Activated CD4-positive, alpha-beta T cell treated with anti-CD3 and anti-CD28 coated beads, Interleukin-2, amount 10 ng/mL, durations not matched to agents 7 days and 5 days (primary cell): ENCODE measurements at regions not wholly inside any gene's neighbourhood (a gene's known extent, or its start where the extent isn't known, plus 50 kb on each side); places are given as distances from the start of the nearest gene placed in this dataset.

Source experiments
- CTCF ChIA-PET: fragments of 350-600 bp; sonication (Branson Sonifier 250); formaldehyde crosslinking; loops from one replicate; lab custom pipeline; 2021; ENCODE audit warnings: antibody characterized with exemption; lab: Charles Lee
- POLR2A ChIA-PET: fragments of 350-600 bp; sonication (Branson Sonifier 250); formaldehyde crosslinking; loops from one replicate; lab custom pipeline; 2021; ENCODE audit warnings: antibody characterized with exemption; lab: Charles Lee
- DNase-seq: peaks from one replicate; pipeline ENCODE4 v3.0.0-alpha.2; 2020
- H3K27ac Mint-ChIP-seq: one replicate; pipeline ENCODE4 v1.8.0; 2021; ENCODE audit warnings: mild to moderate bottlenecking, moderate library complexity, mixed read lengths
- H3K27me3 Mint-ChIP-seq: one replicate; pipeline ENCODE4 v1.8.0; 2021; ENCODE audit warnings: mixed read lengths
- H3K36me3 Mint-ChIP-seq: one replicate; pipeline ENCODE4 v1.8.0; 2021; ENCODE audit warnings: low read depth, mixed read lengths
- H3K4me1 Mint-ChIP-seq: one replicate; pipeline ENCODE4 v1.8.0; 2021; ENCODE audit warnings: mixed read lengths
- H3K4me3 Mint-ChIP-seq: one replicate; pipeline ENCODE4 v1.8.0; 2021; ENCODE audit warnings: mild to moderate bottlenecking, moderate library complexity, mixed read lengths
- H3K9me3 Mint-ChIP-seq: one replicate; pipeline ENCODE4 v1.8.0; 2021; ENCODE audit warnings: mixed read lengths

DNA sequence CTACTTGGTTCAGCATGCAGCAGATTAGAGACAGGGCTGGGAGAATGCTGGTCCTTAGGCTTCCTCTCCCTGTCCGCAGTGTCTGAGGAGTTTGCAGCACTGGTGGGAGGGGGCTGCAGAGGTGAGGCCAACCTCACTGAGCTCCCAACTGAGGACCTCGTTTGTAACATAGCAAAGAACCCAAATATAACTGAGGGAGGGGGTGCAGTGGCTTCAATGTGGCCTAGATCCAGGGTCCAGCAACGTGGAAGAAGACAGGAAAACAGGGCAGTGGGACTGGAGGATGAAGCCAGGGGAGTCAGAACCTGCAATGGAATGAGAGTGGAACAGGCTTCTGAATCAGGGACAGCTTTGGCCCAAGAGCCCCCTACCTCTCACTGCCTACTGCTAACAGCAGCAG, 84.3 kb upstream of the MAFB start:
- Mint-ChIP-seq H3K4me3 (no peak overlapping the region), H3K27ac (no peak overlapping the region), H3K27me3 (peaks cover 2% of the 10 kb centered on the region), H3K36me3 (no peaks in the 10 kb centered on the region), H3K4me1 (no peaks in the 10 kb centered on the region), H3K9me3 (no peaks in the 10 kb centered on the region)
- CTCF ChIA-PET: no interaction called here
- DNase-seq: no peak
- POLR2A ChIA-PET: no interaction called here

DNA sequence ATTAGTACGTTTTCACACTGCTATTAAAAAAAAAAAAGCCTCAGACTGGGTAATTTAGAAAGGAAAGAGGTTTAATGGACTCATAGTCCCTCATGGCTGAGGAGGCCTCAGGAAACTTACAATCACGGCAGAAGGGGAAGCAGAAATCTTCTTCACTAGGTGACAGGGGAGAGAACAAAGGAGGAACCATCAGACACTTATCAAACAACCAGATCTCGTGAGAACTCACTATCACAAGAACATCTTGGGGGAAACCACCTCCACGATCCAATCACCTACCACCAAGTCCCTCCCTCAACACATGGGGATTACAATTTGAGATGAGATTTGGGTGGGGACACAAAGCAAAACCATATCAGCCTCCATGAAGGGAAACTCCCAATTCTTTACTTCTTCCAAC, 85.2 kb upstream of the MAFB start:
- CTCF ChIA-PET: no interaction called here
- Mint-ChIP-seq H3K27ac (no peak overlapping the region), H3K9me3 (no peaks in the 10 kb centered on the region), H3K4me3 (no peak overlapping the region), H3K36me3 (no peaks in the 10 kb centered on the region), H3K27me3 (peaks cover 5% of the 10 kb centered on the region), H3K4me1 (no peaks in the 10 kb centered on the region)
- POLR2A ChIA-PET: no interaction called here
- DNase-seq: no peak

DNA sequence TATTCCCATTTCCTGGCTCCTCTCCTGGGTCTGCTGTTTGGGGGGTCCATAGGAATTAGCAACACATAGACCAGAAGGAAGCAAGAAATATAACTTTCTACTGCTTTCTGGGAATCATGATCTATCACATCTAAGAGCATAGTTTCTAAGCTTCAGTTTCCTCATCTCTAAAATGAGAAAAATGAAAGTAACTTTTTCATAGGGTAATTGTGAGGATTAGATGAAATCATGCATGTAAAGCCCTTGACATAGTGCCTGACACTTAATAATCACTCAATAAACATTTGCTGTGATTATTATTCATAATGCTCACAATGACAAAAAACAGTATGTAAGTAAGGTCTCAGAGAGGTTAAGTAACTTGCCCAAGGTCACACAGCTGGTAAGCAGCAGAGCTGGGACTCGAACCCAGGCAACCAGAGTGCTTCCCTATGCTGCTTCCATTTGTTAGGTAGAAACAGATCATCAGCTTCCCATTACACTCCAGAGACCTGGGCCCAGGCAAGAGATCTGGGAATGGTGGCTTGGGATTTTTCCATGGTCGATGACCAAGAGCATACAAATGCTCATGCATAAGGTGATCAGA, 86.6 kb upstream of the MAFB start:
- CTCF ChIA-PET: no interaction called here

GRCh38 chr20:40776466-40777457, 87.7 kb upstream of the MAFB start:
- H3K9me3 Mint-ChIP-seq: no peaks in the 10 kb centered on the region
- H3K36me3 Mint-ChIP-seq: no peaks in the 10 kb centered on the region
- H3K4me3 Mint-ChIP-seq: no peak overlapping the region
- DNase-seq: no peak
- H3K27ac Mint-ChIP-seq: no peak overlapping the region
- ChIA-PET POLR2A (no interaction called here), CTCF (no interaction called here)
- no peaks in the 10 kb centered on the region for H3K4me1 Mint-ChIP-seq
- peaks cover 5% of the 10 kb centered on the region for H3K27me3 Mint-ChIP-seq

More for the DNA sequence above, 86.6 kb upstream of the MAFB start:
- DNase-seq: no peak
- Mint-ChIP-seq H3K9me3 (no peaks in the 10 kb centered on the region), H3K4me3 (no peak overlapping the region), H3K36me3 (no peaks in the 10 kb centered on the region), H3K4me1 (no peaks in the 10 kb centered on the region), H3K27ac (no peak overlapping the region), H3K27me3 (peaks cover 5% of the 10 kb centered on the region)
- POLR2A ChIA-PET: no interaction called here

DNA sequence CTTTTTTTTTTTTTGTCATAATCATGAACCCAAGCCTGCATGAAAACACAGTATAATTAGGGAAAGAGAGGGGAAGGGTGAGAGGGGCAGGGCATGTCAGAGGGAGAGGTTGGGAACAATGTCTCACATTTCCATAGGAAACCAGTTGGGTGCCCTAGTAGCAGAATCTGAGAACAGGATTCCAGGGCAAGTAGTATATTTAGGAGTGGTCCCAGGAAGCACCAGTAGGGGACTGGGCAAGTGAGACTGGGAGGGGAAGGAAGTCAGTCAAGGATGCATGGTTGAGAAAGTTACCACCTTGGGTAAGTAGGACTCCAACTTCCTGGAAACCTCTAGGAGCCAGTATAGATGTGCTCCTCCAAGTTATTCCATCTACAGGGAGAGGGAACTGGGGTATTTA, 88.6 kb upstream of the MAFB start:
- DNase-seq: no peak
- no peaks in the 10 kb centered on the region for H3K36me3 Mint-ChIP-seq
- H3K9me3 Mint-ChIP-seq: no peaks in the 10 kb centered on the region
- no peaks in the 10 kb centered on the region for H3K4me1 Mint-ChIP-seq
- ChIA-PET CTCF (no interaction called here), POLR2A (no interaction called here)
- no peak overlapping the region for H3K4me3 Mint-ChIP-seq
- no peak overlapping the region for H3K27ac Mint-ChIP-seq
- H3K27me3 Mint-ChIP-seq: peaks cover 5% of the 10 kb centered on the region

DNA sequence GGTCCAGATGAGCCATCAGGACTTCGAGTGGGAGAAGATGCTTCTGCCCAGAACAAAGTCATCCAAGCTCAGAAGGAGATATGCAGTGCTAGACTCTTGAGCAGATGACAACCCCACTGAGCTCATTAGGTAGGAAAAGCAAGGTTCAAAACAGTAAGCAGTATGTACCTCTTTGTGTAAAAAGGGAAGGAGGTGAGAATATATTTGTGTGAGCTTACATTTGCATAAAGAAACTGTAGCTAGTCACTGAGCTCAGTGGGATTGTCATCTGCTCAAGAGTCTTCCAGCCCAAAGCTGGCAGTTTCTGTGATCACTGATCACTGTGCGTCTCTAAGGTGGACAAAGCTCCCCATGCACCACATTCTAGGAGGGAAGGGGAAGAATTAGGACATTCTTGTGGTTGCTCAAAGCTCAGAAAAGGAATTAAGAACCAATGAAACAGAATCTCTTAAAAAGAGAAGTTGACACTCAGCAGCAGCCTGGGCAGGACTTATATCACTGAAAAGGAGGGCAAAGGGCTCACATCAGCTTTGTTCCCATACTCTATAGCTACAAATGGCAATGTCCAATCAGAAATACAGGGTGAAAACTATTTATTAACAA, 90.0 kb upstream of the MAFB start:
- no peak for DNase-seq
- H3K36me3 Mint-ChIP-seq: no peaks in the 10 kb centered on the region
- no peak overlapping the region for H3K4me3 Mint-ChIP-seq
- no peak overlapping the region for H3K27ac Mint-ChIP-seq
- H3K9me3 Mint-ChIP-seq: no peaks in the 10 kb centered on the region
- CTCF ChIA-PET: no interaction called here
- no peaks in the 10 kb centered on the region for H3K4me1 Mint-ChIP-seq
- POLR2A ChIA-PET: no interaction called here
- peaks cover 6% of the 10 kb centered on the region for H3K27me3 Mint-ChIP-seq

DNA sequence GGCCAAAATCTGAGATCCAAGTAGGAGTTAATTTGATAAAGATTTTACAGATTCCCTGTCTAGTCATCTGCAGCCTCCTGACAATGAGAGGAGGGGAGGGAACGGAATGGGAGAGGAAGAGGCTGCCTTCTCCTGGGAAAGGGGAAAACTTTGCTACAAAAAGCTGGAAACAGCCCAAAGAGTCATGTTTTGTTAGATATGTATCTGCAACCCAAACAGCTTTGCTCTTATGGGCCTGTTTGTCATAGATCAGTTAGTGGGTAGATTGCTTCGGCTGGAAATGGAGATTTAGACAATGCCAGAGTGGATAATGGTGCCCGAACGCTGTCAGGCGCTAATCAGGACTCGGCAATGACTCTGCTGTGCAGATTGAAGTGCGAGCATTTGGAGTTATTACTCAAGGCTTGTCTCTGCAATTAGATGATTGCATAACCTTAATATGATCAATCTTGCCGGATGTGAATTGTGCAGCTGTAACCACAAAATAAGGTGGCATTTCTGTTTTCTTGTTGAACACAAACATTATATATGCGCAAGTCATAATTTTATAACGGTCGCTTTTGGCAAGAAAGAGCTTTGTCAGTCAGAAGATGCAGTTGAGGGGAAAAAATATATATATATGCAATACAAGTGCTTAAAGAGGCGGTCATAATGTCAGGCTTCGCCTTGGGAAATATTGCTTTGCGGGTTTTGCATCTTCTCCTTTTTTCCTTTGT, 92.4 kb upstream of the MAFB start:
- Mint-ChIP-seq H3K9me3 (no peaks in the 10 kb centered on the region), H3K4me3 (no peak overlapping the region), H3K36me3 (no peaks in the 10 kb centered on the region), H3K27me3 (peaks cover 12% of the 10 kb centered on the region), H3K4me1 (no peaks in the 10 kb centered on the region), H3K27ac (no peak overlapping the region)
- no peak for DNase-seq
- CTCF ChIA-PET: interaction anchor here (0.8 kb wide), 1 partner anchor 90 kb away, joined by 3 read pairs; no protein-coding TSS in a partner anchor
- POLR2A ChIA-PET: no interaction called here

GRCh38 chr20:40782043-40782368, 93.0 kb upstream of the MAFB start:
- H3K9me3 Mint-ChIP-seq: no peaks in the 10 kb centered on the region
- no peak overlapping the region for H3K4me3 Mint-ChIP-seq
- H3K27me3 Mint-ChIP-seq: peaks cover 12% of the 10 kb centered on the region
- CTCF ChIA-PET: interaction anchor here (0.8 kb wide), 1 partner anchor 90 kb away, joined by 3 read pairs; no protein-coding TSS in a partner anchor
- no peaks in the 10 kb centered on the region for H3K4me1 Mint-ChIP-seq
- POLR2A ChIA-PET: no interaction called here
- no peak overlapping the region for H3K27ac Mint-ChIP-seq
- H3K36me3 Mint-ChIP-seq: no peaks in the 10 kb centered on the region
- DNase-seq: no peak

GRCh38 chr20:40785346-40785745, 96.3 kb upstream of the MAFB start:
- Mint-ChIP-seq H3K36me3 (no peaks in the 10 kb centered on the region), H3K4me3 (no peak overlapping the region), H3K9me3 (no peaks in the 10 kb centered on the region), H3K27me3 (peaks cover 18% of the 10 kb centered on the region), H3K27ac (no peak overlapping the region), H3K4me1 (no peaks in the 10 kb centered on the region)
- ChIA-PET POLR2A (no interaction called here), CTCF (interaction anchor here (0.5 kb wide), 1 partner anchor 1728 kb away, joined by 3 read pairs; no protein-coding TSS in a partner anchor)
- no peak for DNase-seq

DNA sequence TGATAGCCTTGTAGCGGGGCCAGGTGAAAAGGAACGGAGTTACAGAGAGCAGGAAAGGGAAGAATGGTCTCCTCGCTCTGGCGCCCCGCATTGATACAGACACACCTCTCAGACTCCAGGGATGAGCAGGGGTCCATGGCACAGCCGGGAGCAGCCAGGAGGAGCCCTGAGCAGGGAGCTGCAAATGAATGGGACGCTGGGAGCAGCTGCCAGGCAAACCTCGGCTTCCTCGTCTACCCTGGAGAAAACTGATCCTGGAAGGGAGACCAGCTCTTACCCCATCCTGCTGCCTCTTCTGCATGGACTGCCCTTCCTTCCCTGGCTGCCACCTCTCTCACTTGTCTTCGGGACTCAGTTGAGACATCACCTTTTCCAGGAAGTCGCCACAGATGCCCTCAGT, 97.3 kb upstream of the MAFB start:
- no peaks in the 10 kb centered on the region for H3K9me3 Mint-ChIP-seq
- no peaks in the 10 kb centered on the region for H3K36me3 Mint-ChIP-seq
- CTCF ChIA-PET: no interaction called here
- no peaks in the 10 kb centered on the region for H3K4me1 Mint-ChIP-seq
- no peak overlapping the region for H3K4me3 Mint-ChIP-seq
- DNase-seq: no peak
- no peak overlapping the region for H3K27ac Mint-ChIP-seq
- H3K27me3 Mint-ChIP-seq: peaks cover 18% of the 10 kb centered on the region
- POLR2A ChIA-PET: no interaction called here

GRCh38 chr20:40787941-40788340, 98.9 kb upstream of the MAFB start:
- no peaks in the 10 kb centered on the region for H3K36me3 Mint-ChIP-seq

GRCh38 chr20:40797425-40797824, 108.4 kb upstream of the MAFB start:
- no peaks in the 10 kb centered on the region for H3K4me1 Mint-ChIP-seq
- ChIA-PET POLR2A (no interaction called here), CTCF (interaction anchor here (0.8 to 1.4 kb wide), 5 partner anchors 9 to 165 kb away, joined by 3 to 8 read pairs (median 3); no protein-coding TSS in a partner anchor)
- no peak overlapping the region for H3K27ac Mint-ChIP-seq
- peaks cover 29% of the 10 kb centered on the region for H3K27me3 Mint-ChIP-seq
- peak; percentile 13 for DNase-seq
- H3K4me3 Mint-ChIP-seq: no peak overlapping the region
- no peaks in the 10 kb centered on the region for H3K9me3 Mint-ChIP-seq
- H3K36me3 Mint-ChIP-seq: no peaks in the 10 kb centered on the region

More at GRCh38 chr20:40787941-40788340, 98.9 kb upstream of the MAFB start:
- DNase-seq: no peak
- ChIA-PET POLR2A (no interaction called here), CTCF (no interaction called here)
- Mint-ChIP-seq H3K4me1 (no peaks in the 10 kb centered on the region), H3K27ac (no peak overlapping the region), H3K9me3 (no peaks in the 10 kb centered on the region), H3K4me3 (no peak overlapping the region), H3K27me3 (peaks cover 27% of the 10 kb centered on the region)
